Trophoblast cell (in vitro differentiated cells and primary cell): ENCODE measurements at regions not wholly inside any gene's neighbourhood (a gene's known extent, or its start where the extent isn't known, plus 50 kb on each side); places are given as distances from the start of the nearest gene placed in this dataset.
"Not testable (repeated sequence)": the region's sequence is repeated elsewhere in the genome, so short reads cannot be mapped to it uniquely, and the experiment has no call there.

Source experiments
- DNase-seq, 2 donors: peaks; one replicate each; pipeline ENCODE4 v3.0.0-alpha.2; 2016
- H2AFZ ChIP-seq: 2 replicates; pipeline ENCODE4 v1.6.1; 2013; ENCODE audit warnings: low read length, moderate library complexity, mild to moderate bottlenecking; ENCODE audit not compliant: insufficient read depth, poor library complexity
- H2AK5ac ChIP-seq: 2 replicates; pipeline ENCODE4 v1.6.1; 2013; ENCODE audit warnings: mild to moderate bottlenecking, low read length
- H2BK120ac ChIP-seq: 2 replicates; pipeline ENCODE4 v1.6.1; 2013; ENCODE audit warnings: low read length, mild to moderate bottlenecking, moderate library complexity; ENCODE audit not compliant: insufficient read depth, poor library complexity
- H2BK12ac ChIP-seq: 2 replicates; pipeline ENCODE4 v1.6.1; 2013; ENCODE audit warnings: mild to moderate bottlenecking, low read length, moderate library complexity
- H2BK5ac ChIP-seq: 2 replicates; pipeline ENCODE4 v1.6.1; 2013; ENCODE audit warnings: low read length, low read depth, moderate library complexity, mild to moderate bottlenecking; ENCODE audit not compliant: poor library complexity
- H3K14ac ChIP-seq: 2 replicates; pipeline ENCODE4 v1.6.1; 2013; ENCODE audit warnings: mild to moderate bottlenecking, low read length
- H3K18ac ChIP-seq: 2 replicates; pipeline ENCODE4 v1.6.1; 2013; ENCODE audit warnings: mild to moderate bottlenecking, low read length
- H3K23ac ChIP-seq: 2 replicates; pipeline ENCODE4 v1.6.1; 2013; ENCODE audit warnings: low read length
- H3K27ac ChIP-seq: 2 replicates; pipeline ENCODE4 v1.5.1; 2013; ENCODE audit warnings: low read depth, mild to moderate bottlenecking, inconsistent platforms, low read length, moderate library complexity
- H3K27me3 ChIP-seq: 2 replicates; pipeline ENCODE4 v1.6.1; 2013; ENCODE audit warnings: inconsistent platforms, mild to moderate bottlenecking, low read length, moderate library complexity; ENCODE audit not compliant: insufficient read depth
- H3K36me3 ChIP-seq, 2 experiments: 1 replicate in 1 of 2; 2 replicates in 1 of 2; pipeline ENCODE4 v1.6.1; 2013; ENCODE audit warnings: low read length in 2 of 2, mild to moderate bottlenecking in 2 of 2, moderate library complexity in 1 of 2; ENCODE audit not compliant: insufficient read depth in 2 of 2, control insufficient read depth in 1 of 2
- H3K4ac ChIP-seq: 2 replicates; pipeline ENCODE4 v1.6.1; 2013; ENCODE audit warnings: low read depth, mild to moderate bottlenecking, low read length, moderate library complexity
- H3K4me1 ChIP-seq, 2 experiments: 1 replicate in 1 of 2; 2 replicates in 1 of 2; pipeline ENCODE4 v1.6.1; 2013; ENCODE audit warnings: low read length in 2 of 2, mild to moderate bottlenecking in 2 of 2, moderate library complexity in 1 of 2; ENCODE audit not compliant: insufficient read depth in 2 of 2, control insufficient read depth in 1 of 2
- H3K4me2 ChIP-seq: 2 replicates; pipeline ENCODE4 v1.6.1; 2013; ENCODE audit warnings: inconsistent platforms, mild to moderate bottlenecking, low read length, moderate library complexity
- H3K4me3 ChIP-seq: 2 replicates; pipeline ENCODE4 v1.5.1; 2013; ENCODE audit warnings: mild to moderate bottlenecking, low read depth, low read length, inconsistent platforms
- H3K79me1 ChIP-seq: one replicate; pipeline ENCODE4 v1.6.1; 2013; ENCODE audit warnings: low read length
- H3K79me2 ChIP-seq: 2 replicates; pipeline ENCODE4 v1.6.1; 2013; ENCODE audit warnings: low read length, mild to moderate bottlenecking; ENCODE audit not compliant: control insufficient read depth, insufficient read depth, poor library complexity
- H3K9ac ChIP-seq: 2 replicates; pipeline ENCODE4 v1.6.1; 2013; ENCODE audit warnings: mild to moderate bottlenecking, low read length
- H3K9me3 ChIP-seq: 2 replicates; pipeline ENCODE4 v1.6.1; 2013; ENCODE audit warnings: low read depth, mild to moderate bottlenecking, control low read depth, inconsistent platforms, low read length; ENCODE audit not compliant: insufficient read depth
- H4K12ac ChIP-seq: 2 replicates; pipeline ENCODE4 v1.6.1; 2013; ENCODE audit warnings: low read depth, mild to moderate bottlenecking, low read length, moderate library complexity
- H4K8ac ChIP-seq: 2 replicates; pipeline ENCODE4 v1.6.1; 2013; ENCODE audit warnings: low read depth, mild to moderate bottlenecking, low read length, moderate library complexity
- H4K91ac ChIP-seq: one replicate; pipeline ENCODE4 v1.6.1; 2013; ENCODE audit warnings: low read depth, mild to moderate bottlenecking, low read length, moderate library complexity
- WGBS: extraction: QIAGEN DNeasy Blood & Tissue Kit; methylation state at CpG from one replicate; pipeline ENCODE4 v1.1.7; 2013; ENCODE audit warnings: missing lambda C conversion rate; ENCODE audit not compliant: insufficient read length, insufficient coverage; ENCODE audit errors: extremely low coverage; 5-methylcytosine and 5-hydroxymethylcytosine counted together

GRCh38 chr5:104081232-104081631, 518.6 kb upstream of the NUDT12 start:
- no peaks in the 10 kb centered on the region for H3K79me1 ChIP-seq
- no peak overlapping the region for H3K4me3 ChIP-seq
- H4K12ac ChIP-seq: no peak overlapping the region
- H3K36me3 ChIP-seq: no peaks in the 10 kb centered on the region
- H2AK5ac ChIP-seq: no peak overlapping the region
- H3K27ac ChIP-seq: no peak overlapping the region
- no peak overlapping the region for H2BK5ac ChIP-seq
- no peak overlapping the region for H2BK120ac ChIP-seq
- no peak overlapping the region for H2AFZ ChIP-seq
- no peak overlapping the region for H3K9ac ChIP-seq
- no peak for DNase-seq
- no peak overlapping the region for H2BK12ac ChIP-seq
- no peak overlapping the region for H3K14ac ChIP-seq
- H3K9me3 ChIP-seq: no peaks in the 10 kb centered on the region
- H3K23ac ChIP-seq: no peak overlapping the region
- no peaks in the 10 kb centered on the region for H3K4me1 ChIP-seq
- no peaks in the 10 kb centered on the region for H3K79me2 ChIP-seq
- no peaks in the 10 kb centered on the region for H3K27me3 ChIP-seq
- no peak overlapping the region for H4K8ac ChIP-seq
- H3K18ac ChIP-seq: no peak overlapping the region
- H3K4ac ChIP-seq: no peak overlapping the region
- no peak overlapping the region for H3K4me2 ChIP-seq
- H4K91ac ChIP-seq: no peak overlapping the region

GRCh38 chr5:104080646-104081175, 518.1 kb upstream of the NUDT12 start:
- no CpG with 5 or more reads among the region's 2 CpGs for WGBS
- H4K8ac ChIP-seq: no peak overlapping the region
- H3K79me2 ChIP-seq: no peaks in the 10 kb centered on the region
- DNase-seq: peak in 1 of 2 donors; percentile 30
- H3K23ac ChIP-seq: no peak overlapping the region
- H2AFZ ChIP-seq: no peak overlapping the region
- no peak overlapping the region for H3K4me2 ChIP-seq
- no peaks in the 10 kb centered on the region for H3K9me3 ChIP-seq
- no peaks in the 10 kb centered on the region for H3K4me1 ChIP-seq
- no peak overlapping the region for H2AK5ac ChIP-seq
- H3K9ac ChIP-seq: no peak overlapping the region
- H4K91ac ChIP-seq: no peak overlapping the region
- no peak overlapping the region for H2BK5ac ChIP-seq
- H3K27ac ChIP-seq: no peak overlapping the region
- no peak overlapping the region for H3K4me3 ChIP-seq
- H2BK120ac ChIP-seq: no peak overlapping the region
- H3K4ac ChIP-seq: no peak overlapping the region
- H3K18ac ChIP-seq: no peak overlapping the region
- no peaks in the 10 kb centered on the region for H3K79me1 ChIP-seq
- no peaks in the 10 kb centered on the region for H3K27me3 ChIP-seq
- no peak overlapping the region for H2BK12ac ChIP-seq
- no peak overlapping the region for H4K12ac ChIP-seq
- no peaks in the 10 kb centered on the region for H3K36me3 ChIP-seq
- no peak overlapping the region for H3K14ac ChIP-seq

- not testable (repeated sequence) for H3K79me2 ChIP-seq, H3K9ac ChIP-seq, H2AFZ ChIP-seq, H3K4me3 ChIP-seq, H3K23ac ChIP-seq, H3K9me3 ChIP-seq, H3K27ac ChIP-seq, H3K4me2 ChIP-seq, H2BK5ac ChIP-seq, H4K91ac ChIP-seq, H2BK120ac ChIP-seq, H2AK5ac ChIP-seq, H3K36me3 ChIP-seq, H3K79me1 ChIP-seq, H3K18ac ChIP-seq, H3K14ac ChIP-seq, H4K12ac ChIP-seq, H3K4me1 ChIP-seq, H3K27me3 ChIP-seq, DNase-seq, H3K4ac ChIP-seq, H4K8ac ChIP-seq, H2BK12ac ChIP-seq
- no CpG with 5 or more reads among the region's 29 CpGs for WGBS
Observed at GRCh38 chr5:104079861-104080645, 517.5 kb upstream of the NUDT12 start.

GRCh38 chr5:104071887-104072286, 509.3 kb upstream of the NUDT12 start:
- no peak overlapping the region for H4K12ac ChIP-seq
- H3K79me2 ChIP-seq: no peaks in the 10 kb centered on the region
- H2BK12ac ChIP-seq: no peak overlapping the region
- H3K18ac ChIP-seq: no peak overlapping the region
- H3K27me3 ChIP-seq: no peaks in the 10 kb centered on the region
- no peak overlapping the region for H3K4me3 ChIP-seq
- H3K4me2 ChIP-seq: no peak overlapping the region
- no peak overlapping the region for H3K14ac ChIP-seq
- no peaks in the 10 kb centered on the region for H3K79me1 ChIP-seq
- no peak overlapping the region for H4K8ac ChIP-seq
- H2AFZ ChIP-seq: no peak overlapping the region
- no peak overlapping the region for H3K23ac ChIP-seq
- H3K4me1 ChIP-seq: no peaks in the 10 kb centered on the region
- no peaks in the 10 kb centered on the region for H3K36me3 ChIP-seq
- H4K91ac ChIP-seq: no peak overlapping the region
- H3K27ac ChIP-seq: no peak overlapping the region
- no peak overlapping the region for H2BK120ac ChIP-seq
- WGBS: no CpG with 5 or more reads among the region's 2 CpGs
- H3K9ac ChIP-seq: no peak overlapping the region
- no peak for DNase-seq
- no peak overlapping the region for H2BK5ac ChIP-seq
- no peak overlapping the region for H3K4ac ChIP-seq
- no peak overlapping the region for H2AK5ac ChIP-seq
- H3K9me3 ChIP-seq: no peaks in the 10 kb centered on the region
